Ovary (tissue), 3 donors: ENCODE measurements at regions not wholly inside any gene's neighbourhood (a gene's known extent, or its start where the extent isn't known, plus 50 kb on each side); places are given as distances from the start of the nearest gene placed in this dataset.

Experiments used
- CTCF ChIP-seq, 3 donors: fragments of 450-650 bp in 2 of 3; fragments of 200-600 bp in 1 of 3; IDR thresholded peaks; one replicate each; pipeline versions ENCODE4 v1.5.1 to v1.8.0; 2016 to 2022; ENCODE audit warnings: antibody characterized with exemption in 3 of 3, mild to moderate bottlenecking in 1 of 3
- POLR2A ChIP-seq: fragments of 450-650 bp; IDR thresholded peaks from one replicate; pipeline ENCODE4 v1.6.1; 2017; ENCODE audit warnings: antibody characterized with exemption, mild to moderate bottlenecking, moderate library complexity
- donor health status: DM: no; HTN: no; CAD: no.

- TF ChIP-seq CTCF (IDR thresholded peaks at IDR 0.05) (no peak), POLR2A (no peak)
Observed at GRCh38 chr5:56349461-56349860, 116.3 kb upstream of the ANKRD55 start.
